Activated CD8-positive, alpha-beta T cell treated with anti-CD3 and anti-CD28 coated beads for 36 hours (primary cell): ENCODE measurements at regions not wholly inside any gene's neighbourhood (a gene's known extent, or its start where the extent isn't known, plus 50 kb on each side); places are given as distances from the start of the nearest gene placed in this dataset.

Experiments
- ATAC-seq: fragments of 200-7000 bp; cut with Tn5 transposase; one replicate; pipeline ENCODE4 v1.10.0; 2021; ENCODE audit warnings: mild to moderate bottlenecking, moderate library complexity
- CTCF ChIA-PET: fragments of 350-600 bp; sonication (Branson Sonifier 250); formaldehyde crosslinking; loops from one replicate; lab custom pipeline; 2021; ENCODE audit warnings: antibody characterized with exemption; lab: Charles Lee
- POLR2A ChIA-PET: fragments of 350-600 bp; sonication (Branson Sonifier 250); formaldehyde crosslinking; loops from one replicate; lab custom pipeline; 2021; ENCODE audit warnings: antibody characterized with exemption; lab: Charles Lee
- DNase-seq: peaks from one replicate; pipeline ENCODE4 v3.0.0-alpha.2; 2020
- H3K27ac Mint-ChIP-seq: one replicate; pipeline ENCODE4 v1.8.0; 2021; ENCODE audit warnings: mild to moderate bottlenecking, mixed read lengths
- H3K27me3 Mint-ChIP-seq: one replicate; pipeline ENCODE4 v1.8.0; 2021; ENCODE audit warnings: mixed read lengths
- H3K36me3 Mint-ChIP-seq: one replicate; pipeline ENCODE4 v1.8.0; 2021; ENCODE audit warnings: low read depth, mixed read lengths
- H3K4me1 Mint-ChIP-seq: one replicate; pipeline ENCODE4 v1.8.0; 2021; ENCODE audit warnings: low read depth, mixed read lengths
- H3K4me3 Mint-ChIP-seq: one replicate; pipeline ENCODE4 v1.8.0; 2021; ENCODE audit warnings: mild to moderate bottlenecking, moderate library complexity, mixed read lengths
- H3K9me3 Mint-ChIP-seq: one replicate; pipeline ENCODE4 v1.8.0; 2021; ENCODE audit warnings: mixed read lengths
- intact Hi-C: fragments of 100-400 bp; cut with micrococcal nuclease; formaldehyde crosslinking; loops from one replicate; pipeline ENCODE4 v1.10.0; 2022
- TF ChIP-seq, protein P1 (sequence below): fragments of 200-600 bp; IDR thresholded peaks from one replicate; pipeline ENCODE4 v1.8.0; 2022; ENCODE audit warnings: antibody characterized with exemption, mild to moderate bottlenecking

DNA sequence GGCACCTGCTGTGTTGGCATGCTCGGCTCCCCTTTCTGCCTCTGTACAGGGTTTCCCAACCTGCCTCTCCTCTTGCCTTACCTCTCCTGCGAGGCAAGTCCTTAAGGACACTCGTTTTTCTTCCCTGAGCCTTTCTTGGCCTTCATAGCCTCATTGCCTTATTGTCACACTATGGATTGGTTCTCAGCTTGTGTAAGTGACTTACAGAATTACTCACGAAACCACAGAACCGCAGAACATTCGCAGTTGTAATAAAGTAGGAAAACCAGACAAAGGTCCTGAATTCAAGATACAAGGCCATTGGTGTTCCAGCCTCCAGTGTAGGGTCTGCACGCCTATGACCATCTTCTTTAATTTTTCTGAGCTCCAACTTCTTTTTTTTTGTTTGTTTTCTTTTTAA lies 317.6 kb upstream of the SMIM21 start:
- no peaks in the 10 kb centered on the region for H3K9me3 Mint-ChIP-seq
- POLR2A ChIA-PET, result no interaction called here
- intact Hi-C loops, result no loop called here
- no peaks in the 10 kb centered on the region for H3K4me1 Mint-ChIP-seq
- ATAC-seq (no peak), DNase-seq (no peak)
- no peak overlapping the region for H3K27ac Mint-ChIP-seq
- no peaks in the 10 kb centered on the region for H3K36me3 Mint-ChIP-seq
- TF ChIP-seq, protein P1, sequence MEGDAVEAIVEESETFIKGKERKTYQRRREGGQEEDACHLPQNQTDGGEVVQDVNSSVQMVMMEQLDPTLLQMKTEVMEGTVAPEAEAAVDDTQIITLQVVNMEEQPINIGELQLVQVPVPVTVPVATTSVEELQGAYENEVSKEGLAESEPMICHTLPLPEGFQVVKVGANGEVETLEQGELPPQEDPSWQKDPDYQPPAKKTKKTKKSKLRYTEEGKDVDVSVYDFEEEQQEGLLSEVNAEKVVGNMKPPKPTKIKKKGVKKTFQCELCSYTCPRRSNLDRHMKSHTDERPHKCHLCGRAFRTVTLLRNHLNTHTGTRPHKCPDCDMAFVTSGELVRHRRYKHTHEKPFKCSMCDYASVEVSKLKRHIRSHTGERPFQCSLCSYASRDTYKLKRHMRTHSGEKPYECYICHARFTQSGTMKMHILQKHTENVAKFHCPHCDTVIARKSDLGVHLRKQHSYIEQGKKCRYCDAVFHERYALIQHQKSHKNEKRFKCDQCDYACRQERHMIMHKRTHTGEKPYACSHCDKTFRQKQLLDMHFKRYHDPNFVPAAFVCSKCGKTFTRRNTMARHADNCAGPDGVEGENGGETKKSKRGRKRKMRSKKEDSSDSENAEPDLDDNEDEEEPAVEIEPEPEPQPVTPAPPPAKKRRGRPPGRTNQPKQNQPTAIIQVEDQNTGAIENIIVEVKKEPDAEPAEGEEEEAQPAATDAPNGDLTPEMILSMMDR, result no peak
- no peaks in the 10 kb centered on the region for H3K27me3 Mint-ChIP-seq
- H3K4me3 Mint-ChIP-seq, result no peak overlapping the region
- CTCF ChIA-PET, result no interaction called here

DNA sequence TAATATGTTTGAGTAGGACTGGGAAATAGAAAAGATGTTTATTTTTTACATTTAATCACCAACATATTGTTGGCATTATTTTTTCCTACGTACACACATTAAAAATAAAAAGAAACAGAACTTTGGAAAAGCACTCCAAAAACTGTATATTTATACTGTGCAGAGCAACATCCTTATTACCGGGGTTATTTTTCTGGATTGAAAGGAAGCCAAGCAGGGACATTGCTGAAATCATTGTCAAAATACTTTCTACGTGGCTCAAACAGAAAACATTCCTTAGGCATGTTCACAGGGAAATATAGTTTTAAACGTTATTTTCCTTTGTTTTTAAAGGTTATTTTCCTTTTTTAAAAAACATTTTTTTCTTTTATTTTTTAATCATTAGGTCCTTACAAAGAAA lies 315.0 kb upstream of the SMIM21 start:
- DNase-seq (no peak), ATAC-seq (no peak)
- H3K27ac Mint-ChIP-seq, result no peak overlapping the region
- H3K36me3 Mint-ChIP-seq, result no peaks in the 10 kb centered on the region
- intact Hi-C loops, result no loop called here
- H3K4me3 Mint-ChIP-seq, result no peak overlapping the region
- H3K27me3 Mint-ChIP-seq, result peaks cover under 1% of the 10 kb centered on the region
- ChIA-PET POLR2A (no interaction called here), CTCF (no interaction called here)
- no peaks in the 10 kb centered on the region for H3K9me3 Mint-ChIP-seq
- TF ChIP-seq, protein P1, result no peak
- no peaks in the 10 kb centered on the region for H3K4me1 Mint-ChIP-seq

DNA sequence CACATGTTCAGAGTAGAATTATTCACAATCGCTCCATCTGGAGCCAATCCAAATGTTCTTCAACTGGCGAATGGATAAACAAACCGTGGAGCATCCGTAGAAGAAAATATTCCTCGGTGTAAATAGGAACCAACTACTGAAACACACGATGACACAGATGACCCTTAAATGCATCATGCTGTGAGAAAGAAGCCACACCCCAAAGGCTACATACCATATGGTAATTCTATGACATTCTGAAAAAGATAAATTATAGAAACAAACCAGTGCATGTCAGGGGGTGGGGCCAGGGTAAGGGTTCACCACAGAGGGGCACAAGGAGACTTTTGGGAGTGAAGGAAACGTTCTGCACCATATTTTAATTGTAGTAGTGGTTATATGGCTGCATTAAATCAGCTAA lies 312.2 kb upstream of the SMIM21 start:
- H3K4me3 Mint-ChIP-seq, result no peak overlapping the region
- CTCF ChIA-PET, result no interaction called here
- DNase-seq (no peak), ATAC-seq (no peak)
- POLR2A ChIA-PET, result no interaction called here
- TF ChIP-seq, protein P1, result no peak
- no peaks in the 10 kb centered on the region for H3K4me1 Mint-ChIP-seq
- peaks cover 2% of the 10 kb centered on the region for H3K27me3 Mint-ChIP-seq
- intact Hi-C loops, result no loop called here
- peaks cover 5% of the 10 kb centered on the region for H3K9me3 Mint-ChIP-seq
- H3K27ac Mint-ChIP-seq, result no peak overlapping the region
- H3K36me3 Mint-ChIP-seq, result no peaks in the 10 kb centered on the region

DNA sequence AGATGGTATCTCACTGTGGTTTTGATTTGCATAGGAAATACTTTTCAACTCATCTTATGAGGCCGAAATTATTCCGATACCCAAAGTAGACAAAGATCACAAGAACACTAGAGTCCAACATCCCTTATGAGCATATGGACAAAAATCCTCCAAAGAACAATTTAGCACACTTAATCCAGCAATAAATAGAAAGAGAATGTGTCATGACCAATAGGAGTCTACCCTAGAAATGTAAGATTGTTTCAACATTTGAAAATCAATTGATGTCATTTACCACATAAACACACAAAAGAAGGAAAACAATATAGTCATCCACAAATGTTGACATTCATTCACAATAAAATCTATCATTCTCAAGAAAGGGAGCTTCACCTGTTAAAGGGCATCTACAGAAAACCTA lies 307.8 kb upstream of the SMIM21 start:
- TF ChIP-seq, protein P1, result no peak
- no peak for DNase-seq
- Mint-ChIP-seq H3K27me3 (peaks cover 2% of the 10 kb centered on the region), H3K36me3 (no peaks in the 10 kb centered on the region), H3K9me3 (peaks cover 5% of the 10 kb centered on the region), H3K4me1 (no peaks in the 10 kb centered on the region), H3K27ac (no peak overlapping the region), H3K4me3 (no peak overlapping the region)
- no peak for ATAC-seq
- ChIA-PET CTCF (no interaction called here), POLR2A (no interaction called here)
- intact Hi-C loops, result no loop called here

DNA sequence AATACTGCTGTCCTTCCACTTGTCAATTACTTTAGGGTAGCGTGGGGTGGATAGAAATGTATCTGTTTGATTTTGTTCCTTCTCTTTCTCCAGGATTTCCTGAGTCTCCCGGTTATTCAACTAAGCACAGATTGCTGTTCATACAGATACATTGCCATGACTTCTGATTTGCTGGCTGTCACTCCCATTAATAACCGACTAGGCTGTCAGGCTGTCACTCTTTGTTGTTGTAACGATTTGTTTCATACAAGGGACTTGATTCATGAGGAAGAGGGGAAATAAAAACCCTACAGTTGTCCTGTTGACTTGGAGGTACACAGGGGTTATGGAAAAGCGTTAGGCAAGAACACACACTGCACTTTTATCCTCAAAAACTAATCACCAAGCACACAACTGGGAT lies 302.7 kb upstream of the SMIM21 start:
- POLR2A ChIA-PET, result no interaction called here
- TF ChIP-seq, protein P1, result no peak
- CTCF ChIA-PET, result no interaction called here
- ATAC-seq (no peak), DNase-seq (no peak)
- Mint-ChIP-seq H3K27ac (no peak overlapping the region), H3K4me1 (no peaks in the 10 kb centered on the region), H3K4me3 (no peak overlapping the region), H3K9me3 (no peaks in the 10 kb centered on the region), H3K27me3 (peaks cover 9% of the 10 kb centered on the region), H3K36me3 (no peaks in the 10 kb centered on the region)
- intact Hi-C loops, result no loop called here
